Activated naive CD8-positive, alpha-beta T cell treated with anti-CD3 and anti-CD28 coated beads for 36 hours (primary cell): ENCODE measurements at regions not wholly inside any gene's neighbourhood (a gene's known extent, or its start where the extent isn't known, plus 50 kb on each side); places are given as distances from the start of the nearest gene placed in this dataset.
"Not testable (repeated sequence)": the region's sequence is repeated elsewhere in the genome, so short reads cannot be mapped to it uniquely, and the experiment has no call there.

Experiments
- DNase-seq: peaks from one replicate; pipeline ENCODE4 v3.0.0; 2021
- H3K27ac Mint-ChIP-seq: one replicate; pipeline ENCODE4 v1.8.0; 2022; ENCODE audit warnings: mild to moderate bottlenecking, moderate library complexity, mixed read lengths
- H3K27me3 Mint-ChIP-seq: one replicate; pipeline ENCODE4 v1.8.0; 2022; ENCODE audit warnings: mild to moderate bottlenecking, mixed read lengths
- H3K36me3 Mint-ChIP-seq: one replicate; pipeline ENCODE4 v1.8.0; 2021; ENCODE audit warnings: mild to moderate bottlenecking, mixed read lengths
- H3K4me1 Mint-ChIP-seq: one replicate; pipeline ENCODE4 v1.8.0; 2021; ENCODE audit warnings: mixed read lengths
- H3K4me3 Mint-ChIP-seq: one replicate; pipeline ENCODE4 v1.8.0; 2022; ENCODE audit warnings: mild to moderate bottlenecking, moderate library complexity, mixed read lengths
- H3K9me3 Mint-ChIP-seq: one replicate; pipeline ENCODE4 v1.8.0; 2022; ENCODE audit warnings: mixed read lengths

- H3K9me3 Mint-ChIP-seq, H3K27me3 Mint-ChIP-seq, H3K27ac Mint-ChIP-seq, DNase-seq, H3K4me1 Mint-ChIP-seq, H3K36me3 Mint-ChIP-seq, H3K4me3 Mint-ChIP-seq: not testable (repeated sequence)
Measured at GRCh38 chr1:146763234-146763633, 174.9 kb upstream of the NBPF12 start.

GRCh38 chr1:146756858-146757257 is 181.3 kb upstream of the NBPF12 start:
- H3K27ac Mint-ChIP-seq, DNase-seq, H3K9me3 Mint-ChIP-seq, H3K4me3 Mint-ChIP-seq, H3K4me1 Mint-ChIP-seq, H3K27me3 Mint-ChIP-seq, H3K36me3 Mint-ChIP-seq: not testable (repeated sequence)

GRCh38 chr1:146748686-146749085 is 189.4 kb upstream of the NBPF12 start:
- H3K4me1 Mint-ChIP-seq, H3K36me3 Mint-ChIP-seq, H3K9me3 Mint-ChIP-seq, H3K27me3 Mint-ChIP-seq, DNase-seq, H3K27ac Mint-ChIP-seq, H3K4me3 Mint-ChIP-seq: not testable (repeated sequence)

DNA sequence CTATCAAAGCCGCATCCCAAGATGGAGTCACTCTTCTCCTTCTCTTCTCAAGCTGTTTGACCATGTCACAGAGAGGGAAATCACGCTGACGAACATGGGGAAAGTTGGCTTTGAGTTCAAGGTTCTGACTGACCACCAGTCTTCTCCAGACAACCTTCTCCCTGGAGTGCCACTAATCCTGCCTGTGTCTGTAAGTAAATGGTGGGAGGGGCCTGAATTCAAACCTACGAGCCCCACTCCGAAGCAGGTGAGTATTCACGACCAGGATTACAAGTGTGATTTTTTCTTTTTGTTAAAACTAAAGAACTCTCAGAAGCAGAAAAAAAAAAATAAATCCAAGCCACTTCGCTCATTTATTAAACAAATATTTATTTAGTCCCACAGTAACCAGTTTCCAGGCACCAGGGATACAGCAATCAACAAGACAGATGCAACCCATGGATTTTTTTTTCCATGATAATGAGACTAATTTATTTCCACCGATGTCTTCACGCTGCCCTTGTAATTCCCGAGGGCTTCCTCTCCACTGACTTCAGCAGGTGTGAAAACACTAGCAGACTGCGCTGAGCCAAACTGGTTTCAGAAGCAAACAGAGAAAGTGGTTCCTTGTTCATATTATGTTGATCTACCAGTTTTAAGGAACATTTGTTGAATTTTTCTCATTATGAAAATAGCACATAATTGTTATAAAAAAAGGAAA is 206.0 kb upstream of the NBPF12 start:
- not testable (repeated sequence) for H3K36me3 Mint-ChIP-seq, H3K9me3 Mint-ChIP-seq, H3K4me1 Mint-ChIP-seq, H3K27me3 Mint-ChIP-seq, H3K4me3 Mint-ChIP-seq, H3K27ac Mint-ChIP-seq, DNase-seq

DNA sequence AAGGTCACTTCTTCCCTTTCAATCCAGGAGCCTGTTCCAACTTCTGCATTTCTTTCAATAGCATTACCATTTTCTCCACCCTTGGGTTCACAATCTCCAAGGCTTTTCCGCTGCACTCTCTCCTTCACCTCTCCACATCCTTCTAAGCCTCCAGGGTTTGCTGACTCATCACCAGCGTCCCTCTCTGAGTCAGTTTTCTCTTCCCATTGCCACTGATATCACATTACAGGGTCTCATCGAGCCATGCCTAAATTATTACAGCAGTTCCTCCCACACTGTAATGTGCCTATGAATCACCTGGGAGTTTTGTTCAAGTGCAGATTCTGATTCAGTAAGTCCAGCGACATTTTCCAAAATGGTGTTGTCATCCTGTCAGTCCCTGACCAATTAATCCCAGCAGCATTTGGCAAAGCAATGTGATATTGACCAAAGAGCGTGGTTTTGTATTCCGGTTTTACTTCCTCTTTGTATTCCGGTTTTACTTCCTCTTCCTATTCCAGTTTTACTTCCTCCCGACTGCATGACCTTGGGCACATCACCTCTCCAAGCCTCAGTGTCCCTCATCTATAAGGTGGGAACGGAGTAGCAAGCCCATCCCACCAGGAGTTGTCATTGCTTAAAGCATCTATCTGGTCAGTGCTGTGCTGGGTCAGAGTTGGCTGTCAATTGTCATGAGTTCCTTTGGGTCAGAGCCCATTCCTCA is 208.3 kb upstream of the NBPF12 start:
- not testable (repeated sequence) for DNase-seq, H3K27me3 Mint-ChIP-seq, H3K4me3 Mint-ChIP-seq

GRCh38 chr1:146715054-146715453 is 223.1 kb upstream of the NBPF12 start:
- H3K27ac Mint-ChIP-seq, H3K36me3 Mint-ChIP-seq, DNase-seq, H3K4me3 Mint-ChIP-seq, H3K9me3 Mint-ChIP-seq, H3K27me3 Mint-ChIP-seq, H3K4me1 Mint-ChIP-seq: not testable (repeated sequence)

More for the DNA sequence above, 208.3 kb upstream of the NBPF12 start:
- not testable (repeated sequence) for H3K36me3 Mint-ChIP-seq, H3K27ac Mint-ChIP-seq, H3K9me3 Mint-ChIP-seq, H3K4me1 Mint-ChIP-seq

DNA sequence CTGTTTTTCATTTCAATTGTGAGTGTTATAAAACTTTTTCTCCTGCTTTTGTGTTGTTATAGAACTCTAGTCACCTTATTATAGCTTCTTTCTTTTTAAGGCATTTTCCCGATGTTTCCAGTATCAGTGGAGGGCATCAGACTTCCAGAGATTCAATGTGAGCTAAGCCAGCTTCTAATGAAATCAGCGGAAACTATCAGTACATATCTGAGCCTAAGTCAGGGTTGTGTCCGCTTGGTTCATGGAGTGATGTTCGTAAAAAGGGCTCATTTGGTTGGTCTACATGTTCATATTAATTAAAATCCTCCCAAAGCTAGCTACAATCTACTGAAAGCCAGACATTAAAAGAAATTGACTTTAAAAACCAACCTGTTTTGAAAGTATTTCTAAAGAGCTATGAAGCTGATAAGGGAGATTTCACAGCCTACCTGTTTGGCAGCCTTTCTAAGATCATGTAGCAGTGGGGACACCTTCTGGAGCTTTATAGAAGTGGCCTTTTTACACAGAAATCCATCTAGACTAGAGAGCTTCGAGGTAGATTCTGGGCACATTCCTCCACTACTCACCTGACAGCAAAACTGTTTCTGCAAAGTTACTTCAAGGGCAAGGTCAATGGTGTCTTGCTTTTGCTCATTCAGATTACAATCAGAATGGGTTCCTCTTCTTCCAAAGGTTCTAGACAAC is 227.1 kb upstream of the NBPF12 start:
- H3K27ac Mint-ChIP-seq, DNase-seq, H3K27me3 Mint-ChIP-seq, H3K36me3 Mint-ChIP-seq, H3K9me3 Mint-ChIP-seq, H3K4me3 Mint-ChIP-seq, H3K4me1 Mint-ChIP-seq: not testable (repeated sequence)

DNA sequence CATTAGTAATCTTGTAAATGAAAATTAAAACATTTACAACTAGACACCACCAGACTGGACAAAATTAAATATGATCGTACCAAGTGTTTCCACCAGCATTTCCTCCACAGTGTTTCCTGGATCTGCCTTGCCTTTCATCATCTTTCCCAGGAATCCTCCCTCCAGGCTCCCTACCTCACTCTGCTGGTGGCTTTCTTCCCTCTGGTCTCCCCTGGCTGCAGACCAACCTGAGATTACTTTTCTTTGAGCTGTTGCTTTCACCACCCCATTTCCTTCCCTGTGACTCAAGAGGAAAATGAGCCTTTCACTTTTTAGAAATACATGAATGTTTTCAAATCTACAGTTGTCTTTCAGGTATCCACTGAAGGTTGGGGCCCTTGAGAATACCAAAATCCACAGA is 228.8 kb upstream of the NBPF12 start:
- H3K4me1 Mint-ChIP-seq, H3K9me3 Mint-ChIP-seq, H3K36me3 Mint-ChIP-seq, DNase-seq, H3K4me3 Mint-ChIP-seq, H3K27ac Mint-ChIP-seq, H3K27me3 Mint-ChIP-seq: not testable (repeated sequence)

DNA sequence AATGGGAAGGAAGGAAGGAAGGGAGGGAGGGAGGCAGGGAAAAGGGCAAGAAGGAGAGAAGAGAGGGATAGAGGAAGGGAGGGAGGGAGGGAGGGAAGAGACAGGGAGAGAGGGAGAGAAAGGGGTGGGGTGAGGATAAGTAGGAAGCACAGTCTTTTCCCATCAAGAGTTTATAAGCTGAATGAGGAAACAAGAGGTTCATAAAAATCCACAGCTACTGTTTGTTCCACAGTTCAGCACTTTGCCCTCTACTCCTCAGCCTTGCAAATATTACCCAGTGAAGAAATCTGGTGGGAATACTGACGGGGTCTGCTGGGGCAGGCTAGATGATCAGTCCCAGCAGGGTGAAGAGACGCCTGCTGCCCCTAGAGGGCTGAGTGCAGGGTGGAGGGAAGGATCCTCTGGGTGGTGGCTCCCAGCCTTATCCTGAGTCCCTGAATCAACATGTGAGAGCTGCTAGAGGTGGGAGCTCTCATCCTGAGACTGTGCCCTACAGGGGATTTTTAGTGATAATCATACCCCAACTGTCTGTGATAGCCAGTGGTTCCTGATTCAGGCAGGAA is 233.9 kb upstream of the NBPF12 start:
- H3K9me3 Mint-ChIP-seq, H3K27ac Mint-ChIP-seq, H3K4me1 Mint-ChIP-seq, H3K36me3 Mint-ChIP-seq, H3K27me3 Mint-ChIP-seq, H3K4me3 Mint-ChIP-seq, DNase-seq: not testable (repeated sequence)

DNA sequence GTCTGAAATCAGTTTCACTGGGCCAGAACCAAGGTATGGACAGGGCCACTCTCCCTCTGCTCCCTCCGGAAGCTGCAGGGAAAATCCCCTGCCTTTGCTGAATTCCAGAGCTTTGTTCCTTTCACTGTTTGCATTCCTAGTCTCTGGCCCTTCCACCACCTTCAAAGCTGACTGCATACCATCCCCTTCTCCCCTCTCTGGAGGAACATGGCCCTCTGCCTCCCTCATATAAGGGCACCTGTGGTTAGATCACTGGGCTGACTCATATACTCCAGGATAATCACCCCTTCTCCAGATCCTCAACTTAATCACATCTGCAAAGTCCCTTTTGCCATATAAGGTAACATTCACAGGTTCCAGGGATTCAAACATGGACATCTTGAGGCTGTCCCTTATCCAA is 236.8 kb upstream of the NBPF12 start:
- H3K27ac Mint-ChIP-seq, H3K4me1 Mint-ChIP-seq, DNase-seq, H3K27me3 Mint-ChIP-seq, H3K9me3 Mint-ChIP-seq, H3K36me3 Mint-ChIP-seq, H3K4me3 Mint-ChIP-seq: not testable (repeated sequence)

DNA sequence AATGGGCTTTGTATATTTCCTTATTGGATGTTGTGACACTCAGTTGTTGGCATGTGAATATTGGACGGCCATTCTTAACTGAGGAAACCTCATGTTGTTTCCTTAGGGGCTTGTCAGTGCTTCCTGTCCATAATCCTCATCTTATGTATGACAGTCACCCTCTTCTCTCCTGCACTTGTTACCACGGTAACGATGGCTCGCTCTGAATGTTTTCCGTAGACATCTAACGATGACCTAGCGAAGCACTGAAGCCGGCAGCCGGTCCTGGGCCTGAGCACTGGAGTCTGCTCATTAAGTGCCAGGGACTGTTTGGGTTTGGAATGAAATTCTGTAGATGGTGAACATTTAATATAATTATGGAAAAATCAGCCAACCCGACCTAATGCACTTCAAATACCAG is 242.7 kb upstream of the NBPF12 start:
- not testable (repeated sequence) for H3K9me3 Mint-ChIP-seq, H3K27me3 Mint-ChIP-seq, H3K27ac Mint-ChIP-seq, H3K36me3 Mint-ChIP-seq, DNase-seq, H3K4me1 Mint-ChIP-seq, H3K4me3 Mint-ChIP-seq

DNA sequence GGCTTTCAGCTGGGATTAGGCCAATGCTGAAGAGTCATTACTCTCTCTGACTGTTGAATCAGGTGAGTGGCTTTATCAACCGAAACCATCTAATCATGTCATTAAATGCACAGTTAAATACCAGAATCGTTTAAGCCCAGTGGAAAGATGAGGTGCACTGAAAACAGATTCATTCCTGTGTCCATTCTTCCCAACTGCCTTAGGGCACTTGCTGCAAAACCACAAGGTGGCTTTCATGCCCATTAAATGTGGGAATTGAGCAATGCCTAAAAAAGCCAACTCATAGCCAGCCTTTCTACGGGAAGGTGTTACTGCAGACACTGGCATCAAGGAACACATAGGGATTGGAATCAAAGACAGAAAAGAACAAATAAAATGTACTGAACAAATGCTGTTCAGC is 246.3 kb upstream of the NBPF12 start:
- not testable (repeated sequence) for H3K27me3 Mint-ChIP-seq, H3K4me1 Mint-ChIP-seq, H3K9me3 Mint-ChIP-seq, H3K4me3 Mint-ChIP-seq, DNase-seq, H3K27ac Mint-ChIP-seq, H3K36me3 Mint-ChIP-seq

GRCh38 chr1:146688893-146689292 is 249.2 kb upstream of the NBPF12 start:
- DNase-seq, H3K4me3 Mint-ChIP-seq, H3K36me3 Mint-ChIP-seq, H3K4me1 Mint-ChIP-seq, H3K9me3 Mint-ChIP-seq, H3K27ac Mint-ChIP-seq, H3K27me3 Mint-ChIP-seq: not testable (repeated sequence)

- H3K27me3 Mint-ChIP-seq, H3K4me1 Mint-ChIP-seq, H3K9me3 Mint-ChIP-seq: not testable (repeated sequence)
Measured at GRCh38 chr1:146686777-146687366, 251.3 kb upstream of the NBPF12 start.

DNA sequence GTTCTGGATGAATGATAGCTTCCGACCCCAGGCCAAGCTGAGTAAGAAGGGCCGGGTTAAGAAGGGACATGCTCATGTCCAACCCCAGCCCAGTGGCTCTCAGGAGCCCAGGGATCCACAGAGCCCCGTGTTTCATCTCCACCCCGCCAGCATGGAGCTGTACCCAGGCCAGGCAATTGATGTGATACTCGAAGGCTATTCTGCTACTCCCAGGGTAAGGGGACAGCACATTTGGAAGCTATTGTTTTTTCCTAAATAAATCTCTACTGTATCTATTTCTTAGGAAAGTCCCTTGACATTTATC is 255.0 kb upstream of the NBPF12 start:
- not testable (repeated sequence) for DNase-seq

More at GRCh38 chr1:146686777-146687366, 251.3 kb upstream of the NBPF12 start:
- not testable (repeated sequence) for H3K4me3 Mint-ChIP-seq, H3K36me3 Mint-ChIP-seq, DNase-seq, H3K27ac Mint-ChIP-seq

More for the DNA sequence above, 255.0 kb upstream of the NBPF12 start:
- not testable (repeated sequence) for H3K36me3 Mint-ChIP-seq, H3K27me3 Mint-ChIP-seq, H3K4me1 Mint-ChIP-seq, H3K4me3 Mint-ChIP-seq, H3K27ac Mint-ChIP-seq, H3K9me3 Mint-ChIP-seq
